PC-9 (cell line): ENCODE measurements at regions not wholly inside any gene's neighbourhood (a gene's known extent, or its start where the extent isn't known, plus 50 kb on each side); places are given as distances from the start of the nearest gene placed in this dataset.

ENCODE experiments used
- BruUV-seq: library from RNA; stranded (reverse); fragments of 400-500 nt; replicated peaks from 2 replicates; lab custom pipeline; 2021; lab: Mats Ljungman, UMichigan
- CTCF ChIA-PET: fragments of 300-600 bp; sonication (Branson Sonifier 250); formaldehyde crosslinking; loops from one replicate; lab custom pipeline; 2022; ENCODE audit warnings: antibody characterized with exemption; lab: Charles Lee
- POLR2A ChIA-PET: fragments of 300-600 bp; sonication (Branson Sonifier 250); formaldehyde crosslinking; loops from one replicate; lab custom pipeline; 2022; ENCODE audit warnings: antibody characterized with exemption; ENCODE audit not compliant: unreplicated experiment; lab: Charles Lee
- DNase-seq, 2 experiments: peaks; one replicate each; pipeline versions ENCODE4 v3.0.0 to v3.0.0-alpha.2; 2015 to 2022; ENCODE audit warnings: mixed read lengths in 1 of 2
- H2AFZ ChIP-seq: fragments of 200-600 bp; sonication (generic); 2 replicates; pipeline ENCODE4 v1.8.1; 2017; ENCODE audit warnings: antibody characterized with exemption
- H3F3A ChIP-seq: fragments of 200-600 bp; sonication (generic); 2 replicates; pipeline ENCODE4 v1.8.1; 2017; ENCODE audit warnings: antibody characterized with exemption, mild to moderate bottlenecking, low read depth; ENCODE audit not compliant: insufficient read depth
- H3K27ac ChIP-seq: fragments of 200-600 bp; sonication (generic); 2 replicates; pipeline ENCODE4 v1.6.1; 2016; ENCODE audit warnings: mixed run types
- H3K27me3 ChIP-seq: fragments of 200-600 bp; sonication (generic); 2 replicates; pipeline ENCODE4 v1.6.1; 2016; ENCODE audit warnings: low read depth, mixed run types; ENCODE audit not compliant: insufficient read depth
- H3K36me3 ChIP-seq: fragments of 200-600 bp; sonication (generic); 2 replicates; pipeline ENCODE4 v1.6.1; 2016; ENCODE audit warnings: low read depth, mixed run types
- H3K4me1 ChIP-seq: fragments of 200-600 bp; sonication (generic); replicated peaks from 2 replicates; pipeline ENCODE4 v1.6.1; 2016; ENCODE audit warnings: mixed run types; ENCODE audit not compliant: insufficient read depth
- H3K4me2 ChIP-seq: fragments of 200-600 bp; sonication (generic); 2 replicates; pipeline ENCODE4 v1.6.1; 2017; ENCODE audit warnings: mixed run types
- H3K4me3 ChIP-seq: fragments of 200-600 bp; sonication (generic); 2 replicates; pipeline ENCODE4 v1.6.1; 2016; ENCODE audit warnings: mixed run types
- H3K79me2 ChIP-seq: fragments of 200-600 bp; sonication (generic); 2 replicates; pipeline ENCODE4 v1.6.1; 2017; ENCODE audit warnings: low read depth, mixed run types
- H3K9me2 ChIP-seq: fragments of 200-600 bp; sonication (generic); 2 replicates; pipeline ENCODE4 v1.8.1; 2017; ENCODE audit warnings: mild to moderate bottlenecking; ENCODE audit not compliant: insufficient read depth
- H3K9me3 ChIP-seq: fragments of 200-600 bp; sonication (generic); 2 replicates; pipeline ENCODE4 v1.8.1; 2016; ENCODE audit warnings: low read depth; ENCODE audit not compliant: insufficient read depth
- H4K20me1 ChIP-seq: fragments of 200-600 bp; sonication (generic); 2 replicates; pipeline ENCODE4 v1.8.1; 2017; ENCODE audit not compliant: insufficient read depth
- EZH2 ChIP-seq: fragments of 200-600 bp; sonication (generic); IDR thresholded peaks from 2 replicates; pipeline ENCODE4 v1.8.0; 2017; ENCODE audit warnings: antibody characterized with exemption, low read depth
- intact Hi-C: fragments of 100-400 bp; cut with micrococcal nuclease; formaldehyde crosslinking; loops from one replicate; pipeline ENCODE4 v1.10.0; 2022; ENCODE audit not compliant: unreplicated experiment
- TF ChIP-seq, protein P1 (sequence below): fragments of 200-600 bp; sonication (generic); conservative IDR thresholded peaks from 2 replicates; pipeline ENCODE4 v1.6.1; 2017; ENCODE audit warnings: mixed run types, antibody characterized with exemption, mild to moderate bottlenecking, moderate library complexity

- Histone ChIP-seq H3K9me3 (no peaks in the 10 kb centered on the region), H3K27me3 (no peaks in the 10 kb centered on the region), H3K9me2 (no peaks in the 10 kb centered on the region), H3K27ac (no peak overlapping the region), H3K4me3 (no peak overlapping the region), H3K36me3 (no peaks in the 10 kb centered on the region), H3K79me2 (no peaks in the 10 kb centered on the region), H3K4me1 (no peaks in the 10 kb centered on the region), H3F3A (no peaks in the 10 kb centered on the region), H2AFZ (no peak overlapping the region), H3K4me2 (no peak overlapping the region), H4K20me1 (no peaks in the 10 kb centered on the region)
- intact Hi-C loops, result no loop called here
- no TSS peak for BruUV-seq
- POLR2A ChIA-PET, result no interaction called here
- no peak for DNase-seq
- TF ChIP-seq EZH2, result no peak
- TF ChIP-seq, protein P1, sequence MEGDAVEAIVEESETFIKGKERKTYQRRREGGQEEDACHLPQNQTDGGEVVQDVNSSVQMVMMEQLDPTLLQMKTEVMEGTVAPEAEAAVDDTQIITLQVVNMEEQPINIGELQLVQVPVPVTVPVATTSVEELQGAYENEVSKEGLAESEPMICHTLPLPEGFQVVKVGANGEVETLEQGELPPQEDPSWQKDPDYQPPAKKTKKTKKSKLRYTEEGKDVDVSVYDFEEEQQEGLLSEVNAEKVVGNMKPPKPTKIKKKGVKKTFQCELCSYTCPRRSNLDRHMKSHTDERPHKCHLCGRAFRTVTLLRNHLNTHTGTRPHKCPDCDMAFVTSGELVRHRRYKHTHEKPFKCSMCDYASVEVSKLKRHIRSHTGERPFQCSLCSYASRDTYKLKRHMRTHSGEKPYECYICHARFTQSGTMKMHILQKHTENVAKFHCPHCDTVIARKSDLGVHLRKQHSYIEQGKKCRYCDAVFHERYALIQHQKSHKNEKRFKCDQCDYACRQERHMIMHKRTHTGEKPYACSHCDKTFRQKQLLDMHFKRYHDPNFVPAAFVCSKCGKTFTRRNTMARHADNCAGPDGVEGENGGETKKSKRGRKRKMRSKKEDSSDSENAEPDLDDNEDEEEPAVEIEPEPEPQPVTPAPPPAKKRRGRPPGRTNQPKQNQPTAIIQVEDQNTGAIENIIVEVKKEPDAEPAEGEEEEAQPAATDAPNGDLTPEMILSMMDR, result no peak
- CTCF ChIA-PET, result no interaction called here
These were observed 441.4 kb downstream of the BUD13 start for GRCh38 chr11:116331381-116331780.

DNA sequence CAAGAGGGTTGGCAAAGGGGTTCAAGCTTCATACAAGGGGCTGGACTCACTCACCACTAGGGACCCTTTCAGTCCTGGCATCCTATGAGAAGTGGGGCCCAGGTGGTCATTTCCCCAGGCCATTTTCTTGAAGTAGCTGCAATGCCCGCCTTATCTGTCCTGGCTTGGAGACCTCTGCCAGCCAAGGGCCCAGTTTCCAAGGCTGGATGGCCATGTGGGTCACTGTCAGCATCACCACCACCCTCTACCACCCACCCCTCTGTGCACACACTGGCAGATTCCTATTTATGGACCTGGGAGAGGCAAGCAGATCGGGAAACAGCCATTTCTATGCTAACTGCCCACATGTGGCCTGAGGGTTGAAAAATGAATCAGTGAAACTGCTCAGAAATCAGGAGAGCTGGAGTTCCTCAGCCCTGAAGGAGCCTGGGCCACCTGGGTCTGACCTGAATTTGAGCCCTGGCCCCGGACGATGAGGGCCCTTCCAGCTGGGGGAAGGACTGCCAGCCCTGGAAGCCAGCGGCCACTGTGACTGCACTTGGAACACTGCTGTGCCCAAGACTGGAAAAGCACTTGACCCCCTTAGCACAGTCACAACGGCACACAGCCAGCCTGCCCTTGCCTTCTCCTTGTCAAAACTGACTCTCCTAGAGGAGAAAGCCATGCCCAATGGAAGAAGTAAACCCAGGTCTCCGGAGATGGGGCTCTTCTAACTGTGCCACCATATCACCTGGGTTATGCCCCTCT is 442.2 kb downstream of the BUD13 start:
- H3K4me2 ChIP-seq, result no peak overlapping the region
- CTCF ChIA-PET, result no interaction called here
- H3K27ac ChIP-seq, result no peak overlapping the region
- no peaks in the 10 kb centered on the region for H3K79me2 ChIP-seq
- no peak overlapping the region for H2AFZ ChIP-seq
- DNase-seq, result no peak
- TF ChIP-seq, protein P1, result no peak
- no peak for TF ChIP-seq EZH2
- no peaks in the 10 kb centered on the region for H3K9me2 ChIP-seq
- H3F3A ChIP-seq, result no peaks in the 10 kb centered on the region
- no peaks in the 10 kb centered on the region for H3K27me3 ChIP-seq
- no peak overlapping the region for H3K4me3 ChIP-seq
- H3K9me3 ChIP-seq, result no peaks in the 10 kb centered on the region
- no peaks in the 10 kb centered on the region for H3K36me3 ChIP-seq
- POLR2A ChIA-PET, result no interaction called here
- no peaks in the 10 kb centered on the region for H4K20me1 ChIP-seq
- BruUV-seq, result no TSS peak
- intact Hi-C loops, result no loop called here
- H3K4me1 ChIP-seq, result no peaks in the 10 kb centered on the region

DNA sequence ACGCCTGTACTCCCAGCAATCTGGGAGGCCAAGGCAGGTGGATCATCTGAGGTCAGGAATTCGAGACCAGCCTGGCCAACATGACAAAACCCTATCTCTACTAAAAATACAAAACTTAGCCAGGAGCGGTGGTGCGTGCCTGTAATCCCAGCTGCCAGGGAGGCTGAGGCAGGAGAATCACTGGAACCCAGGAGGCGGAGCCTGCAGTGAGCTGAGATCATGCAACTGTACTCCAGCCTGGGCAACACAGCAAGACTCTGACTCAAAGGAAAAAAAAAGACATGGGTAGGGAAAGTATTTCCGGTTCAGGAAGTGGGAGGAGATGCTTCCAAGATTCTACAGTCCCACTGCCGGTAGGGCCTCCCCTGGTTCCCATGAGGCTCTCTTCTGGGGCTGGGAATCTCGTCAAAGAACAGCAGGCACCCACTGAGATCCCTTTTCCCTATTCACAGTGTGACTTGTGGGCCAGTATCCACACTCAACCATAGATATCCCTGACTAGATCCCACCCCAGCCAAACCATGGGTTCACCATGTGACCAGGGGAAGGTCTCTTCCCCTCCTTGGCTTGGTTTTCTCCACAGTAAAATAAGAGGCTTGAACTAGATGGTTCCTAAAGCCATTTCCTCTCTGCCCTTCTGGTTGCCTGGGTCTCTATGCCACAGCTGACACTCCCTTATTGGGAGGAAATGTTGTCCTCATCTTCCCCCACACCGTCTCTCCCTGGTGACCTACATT is 443.3 kb downstream of the BUD13 start:
- CTCF ChIA-PET, result no interaction called here
- BruUV-seq, result no TSS peak
- H3K4me2 ChIP-seq, result no peak overlapping the region
- H3K27me3 ChIP-seq, result no peaks in the 10 kb centered on the region
- TF ChIP-seq, protein P1, result no peak
- TF ChIP-seq EZH2, result no peak
- no peaks in the 10 kb centered on the region for H4K20me1 ChIP-seq
- H3K4me1 ChIP-seq, result no peaks in the 10 kb centered on the region
- H3K27ac ChIP-seq, result no peak overlapping the region
- no peak for DNase-seq
- no peaks in the 10 kb centered on the region for H3K9me3 ChIP-seq
- intact Hi-C loops, result no loop called here
- no peaks in the 10 kb centered on the region for H3K36me3 ChIP-seq
- H3F3A ChIP-seq, result no peaks in the 10 kb centered on the region
- H3K79me2 ChIP-seq, result no peaks in the 10 kb centered on the region
- H2AFZ ChIP-seq, result no peak overlapping the region
- POLR2A ChIA-PET, result no interaction called here
- H3K9me2 ChIP-seq, result peaks cover 2% of the 10 kb centered on the region; the same call in 1 of the 2 replicates
- H3K4me3 ChIP-seq, result no peak overlapping the region
